ENCODE measurements at regions not wholly inside any gene's neighbourhood (a gene's known extent, or its start where the extent isn't known, plus 50 kb on each side); places are given as distances from the start of the nearest gene placed in this dataset.

GRCh38 chr7:142454862-142455261, 197.0 kb upstream of the PRSS58 start:
- TF ChIP-seq MAFK (IDR thresholded peaks at IDR 0.05; ENCODE audit: low read depth, low read length) (no peak), RCOR1 (IDR thresholded peaks at IDR 0.05; ENCODE audit: insufficient replicate concordance, low read length) (no peak), CTCF (conservative IDR thresholded peaks at IDR 0.05; ENCODE audit: low read depth, low read length) (no peak), SMC3 (IDR thresholded peaks at IDR 0.05; ENCODE audit: low read depth, low read length) (no peak), POLR2A (IDR thresholded peaks at IDR 0.05; ENCODE audit: low read depth, low read length) (no peak), USF2 (IDR thresholded peaks at IDR 0.05; ENCODE audit: low read depth, low read length) (no peak), FOS (IDR thresholded peaks at IDR 0.05; ENCODE audit: low read depth, low read length) (no peak), BHLHE40 (IDR thresholded peaks at IDR 0.05; ENCODE audit: low read depth, low read length) (no peak), RAD21 (IDR thresholded peaks at IDR 0.05; ENCODE audit: low read length) (no peak), RFX5 (IDR thresholded peaks at IDR 0.05; ENCODE audit: low read depth, low read length) (no peak), ELK1 (IDR thresholded peaks at IDR 0.05; ENCODE audit: borderline replicate concordance, low read depth, low read length) (no peak)
